ENCODE measurements at regions not wholly inside any gene's neighbourhood (a gene's known extent, or its start where the extent isn't known, plus 50 kb on each side); places are given as distances from the start of the nearest gene placed in this dataset.
"Not testable (repeated sequence)": the region's sequence is repeated elsewhere in the genome, so short reads cannot be mapped to it uniquely, and the experiment has no call there.

GRCh38 chr2:175256391-175256790 is 74.9 kb upstream of the ATP5MC3 start:
- not testable (repeated sequence) for TF ChIP-seq POLR2A, CTCF (IDR thresholded peaks at IDR 0.05)

Measured in testis (tissue), 2 donors.